GM12878 (cell line): ENCODE measurements at regions not wholly inside any gene's neighbourhood (a gene's known extent, or its start where the extent isn't known, plus 50 kb on each side); places are given as distances from the start of the nearest gene placed in this dataset.
"Not testable (repeated sequence)": the region's sequence is repeated elsewhere in the genome, so short reads cannot be mapped to it uniquely, and the experiment has no call there.

Source experiments
- ATAC-seq: fragments of 200-7000 bp; cut with Tn5 transposase; 3 replicates; pipeline ENCODE4 v1.9.1; 2020; ENCODE audit warnings: mild to moderate bottlenecking, moderate library complexity
- BruUV-seq: library from RNA; stranded (reverse); fragments of 400-500 nt; replicated peaks from 2 replicates; lab custom pipeline; 2021; lab: Mats Ljungman, UMichigan
- CTCF ChIA-PET: fragments of 300-600 bp; sonication (Branson Sonifier 250); formaldehyde crosslinking; extraction: SDS; loops from one replicate; lab custom pipeline; 2021; ENCODE audit warnings: inconsistent platforms; lab: Yijun Ruan, JAX
- POLR2A ChIA-PET: fragments of 350-600 bp; formaldehyde crosslinking; extraction: SDS; loops from one replicate; lab custom pipeline; 2021; ENCODE audit warnings: inconsistent platforms; lab: Charles Lee
- RAD21 ChIA-PET: fragments of 300-600 bp; sonication (Branson Sonifier 250); formaldehyde crosslinking; loops from one replicate; lab custom pipeline; 2023; ENCODE audit warnings: antibody characterized with exemption; ENCODE audit not compliant: unreplicated experiment; lab: Charles Lee
- SMC1A ChIA-PET: fragments of 300-600 bp; sonication (Branson Sonifier 250); formaldehyde crosslinking; loops from one replicate; lab custom pipeline; 2023; ENCODE audit not compliant: unreplicated experiment, uncharacterized antibody; lab: Charles Lee
- DNase-seq: peaks from one replicate; pipeline ENCODE4 v3.0.0-alpha.2; 2011; ENCODE audit warnings: low read depth, low spot score
- FAIRE-seq: peaks from 3 replicates; lab custom pipeline; 2011; peaks lifted over from hg19 to GRCh38; lab: Jason Lieb, UNC
- H2AFZ ChIP-seq: 2 replicates; pipeline ENCODE4 v1.6.0; 2011; ENCODE audit warnings: low read depth, low read length, control low read depth; ENCODE audit not compliant: control insufficient read depth
- H3K27ac ChIP-seq: 2 replicates; pipeline ENCODE4 v1.5.1; 2011; ENCODE audit warnings: control low read depth; ENCODE audit not compliant: control insufficient read depth, insufficient read depth
- H3K27me3 ChIP-seq, 2 experiments: replicated peaks in 1 of 2; 2 replicates each; pipeline versions ENCODE4 v1.6.0 to v1.6.1; 2011; ENCODE audit warnings: low read length in 1 of 2; ENCODE audit not compliant: control insufficient read depth in 2 of 2, insufficient read depth in 2 of 2
- H3K36me3 ChIP-seq, 2 experiments: 2 replicates each; pipeline ENCODE4 v1.5.1; 2011; ENCODE audit warnings: low read length in 1 of 2; ENCODE audit not compliant: control insufficient read depth in 2 of 2, insufficient read depth in 2 of 2
- H3K4me1 ChIP-seq: 2 replicates; pipeline ENCODE4 v1.6.1; 2011; ENCODE audit warnings: mild to moderate bottlenecking, low read length, moderate library complexity, mixed read lengths; ENCODE audit not compliant: control insufficient read depth, insufficient read depth
- H3K4me2 ChIP-seq: 2 replicates; pipeline ENCODE4 v1.6.0; 2011; ENCODE audit warnings: control low read depth; ENCODE audit not compliant: control insufficient read depth, insufficient read depth
- H3K4me3 ChIP-seq: fragments of 200-600 bp; sonication (generic); 2 replicates; pipeline ENCODE4 v1.5.1; 2016
- H3K79me2 ChIP-seq: 2 replicates; pipeline ENCODE4 v1.6.0; 2011; ENCODE audit warnings: low read length; ENCODE audit not compliant: control insufficient read depth, insufficient read depth
- H3K9ac ChIP-seq: 2 replicates; pipeline ENCODE4 v1.8.0; 2011; ENCODE audit warnings: low read length, control low read depth, mixed read lengths; ENCODE audit not compliant: control insufficient read depth, insufficient read depth
- H3K9me3 ChIP-seq: replicated peaks from 3 replicates; pipeline ENCODE4 v1.5.1; 2011; ENCODE audit warnings: mild to moderate bottlenecking, low read length; ENCODE audit not compliant: control insufficient read depth, insufficient read depth
- H4K20me1 ChIP-seq: 2 replicates; pipeline ENCODE4 v1.6.0; 2011; ENCODE audit not compliant: control insufficient read depth, insufficient read depth
- ATF2 ChIP-seq: IDR thresholded peaks from 2 replicates; pipeline ENCODE4 v1.6.1; 2012; ENCODE audit warnings: low read length, inconsistent platforms
- CHD1 ChIP-seq: IDR thresholded peaks from 2 replicates; pipeline ENCODE4 v1.6.1; 2012; ENCODE audit warnings: low read depth, low read length, improper control_type of control experiment
- ESRRA ChIP-seq: IDR thresholded peaks from 2 replicates; pipeline ENCODE4 v1.6.1; 2012; ENCODE audit warnings: mild to moderate bottlenecking, low read length, improper control_type of control experiment
- FOXM1 ChIP-seq: IDR thresholded peaks from 2 replicates; pipeline ENCODE4 v1.6.1; 2012; ENCODE audit warnings: low read depth, mild to moderate bottlenecking, inconsistent platforms, low read length, moderate library complexity
- HSF1 ChIP-seq: fragments of 150-350 bp; IDR thresholded peaks from 2 replicates; pipeline ENCODE4 v1.6.1; 2014; ENCODE audit warnings: mild to moderate bottlenecking, low read depth, low read length
- IRF3 ChIP-seq: fragments of 450-650 bp; IDR thresholded peaks from 2 replicates; pipeline ENCODE4 v1.6.1; 2014; ENCODE audit warnings: mild to moderate bottlenecking
- JUND ChIP-seq: IDR thresholded peaks from 2 replicates; pipeline ENCODE4 v1.6.1; 2012; ENCODE audit warnings: low read depth, mild to moderate bottlenecking, low read length, improper control_type of control experiment, moderate library complexity
- RELA ChIP-seq: fragments of 450-650 bp; IDR thresholded peaks from 2 replicates; pipeline ENCODE4 v1.8.0; 2014; ENCODE audit warnings: borderline replicate concordance; ENCODE audit not compliant: partially characterized antibody
- SMAD1 ChIP-seq: fragments of 450-650 bp; IDR thresholded peaks from 2 replicates; pipeline ENCODE4 v1.6.1; 2018; ENCODE audit warnings: mild to moderate bottlenecking, low read depth; ENCODE audit not compliant: partially characterized antibody
- ZBTB33 ChIP-seq: fragments of 450-650 bp; IDR thresholded peaks from 2 replicates; pipeline ENCODE4 v1.6.1; 2017; ENCODE audit warnings: mild to moderate bottlenecking
- ZNF274 ChIP-seq: IDR thresholded peaks from one replicate; pipeline ENCODE4 v1.8.0; 2011; ENCODE audit not compliant: insufficient read length, insufficient read depth
- WGBS: methylation state at CpG from one replicate; pipeline ENCODE4 v1.1.6; 2016; ENCODE audit warnings: low lambda C conversion rate; ENCODE audit not compliant: insufficient replicate concordance, insufficient coverage; ENCODE audit errors: missing lambda C conversion rate; 5-methylcytosine and 5-hydroxymethylcytosine counted together
- in situ Hi-C: fragments of 300-500 bp; cut with MboI; formaldehyde crosslinking; loops from 9 replicates; pipeline ENCODE4 v1.14.3; 2018; ENCODE audit warnings: mixed read lengths
- intact Hi-C: fragments of 100-400 bp; cut with micrococcal nuclease; formaldehyde crosslinking; loops from one replicate; pipeline ENCODE4 v1.14.2; 2022; ENCODE audit not compliant: unreplicated experiment

- H3K4me2 ChIP-seq, H3K9me3 ChIP-seq, RAD21 ChIA-PET, DNase-seq, H3K4me3 ChIP-seq, intact Hi-C loops, H3K27ac ChIP-seq, H3K27me3 ChIP-seq, H2AFZ ChIP-seq, FAIRE-seq, BruUV-seq, H3K9ac ChIP-seq, H4K20me1 ChIP-seq, POLR2A ChIA-PET, H3K79me2 ChIP-seq, H3K36me3 ChIP-seq, in situ Hi-C loops, ATAC-seq: not testable (repeated sequence)
- ChIA-PET CTCF (interaction anchor here (1.2 kb wide), 1 partner anchor 9 kb away, joined by 4 read pairs; no protein-coding TSS in a partner anchor), SMC1A (interaction anchor here (0.6 to 4.6 kb wide), 2 partner anchors 13 to 38 kb away, joined by 3 to 26 read pairs; no protein-coding TSS in a partner anchor)
- TF ChIP-seq ZBTB33, result 0 out of 2 replicates have a peak, but pooled peaks have one; percentile 71
- 77% methylated on average over 4 of the region's 4 CpGs for WGBS
- H3K4me1 ChIP-seq, result peaks cover 19% of the 10 kb centered on the region
Measured at GRCh38 chr6:11880156-11880555, 101.6 kb upstream of the ADTRP start.

- no peak overlapping the region for H3K4me2 ChIP-seq
- H3K9me3 ChIP-seq, result peaks cover 3% of the 10 kb centered on the region; the same call in 2 of the 3 replicates
- BruUV-seq, result no TSS peak
- SMC1A ChIA-PET, result interaction anchor here (0.7 to 5.1 kb wide), 20 partner anchors 10 to 354 kb away, joined by 3 to 44 read pairs (median 4); no protein-coding TSS in a partner anchor
- POLR2A ChIA-PET, result interaction anchor here (1.2 kb wide), 1 partner anchor 92 kb away, joined by 3 read pairs; no protein-coding TSS in a partner anchor
- DNase-seq (no peak), ATAC-seq (no peak), FAIRE-seq (no peak)
- no peaks in the 10 kb centered on the region for H3K27me3 ChIP-seq
- peaks cover 19% of the 10 kb centered on the region for H3K4me1 ChIP-seq
- H2AFZ ChIP-seq, result no peak overlapping the region
- no peak overlapping the region for H3K9ac ChIP-seq
- 98% methylated on average over 3 of the region's 3 CpGs for WGBS
- H3K79me2 ChIP-seq, result no peaks in the 10 kb centered on the region
- H3K4me3 ChIP-seq, result no peak overlapping the region
- in situ Hi-C loops, result no loop called here
- H3K27ac ChIP-seq, result no peak overlapping the region; the same call in 1 of the 2 replicates
- H3K36me3 ChIP-seq, result no peaks in the 10 kb centered on the region
- intact Hi-C loops, result no loop called here
- RAD21 ChIA-PET, result interaction anchor here (0.6 to 3.2 kb wide), 13 partner anchors 9 to 469 kb away, joined by 3 to 18 read pairs (median 4); partner anchors contain the start of gene EDN1
- CTCF ChIA-PET, result interaction anchor here (0.6 to 1.3 kb wide), 6 partner anchors 13 to 728 kb away, joined by 3 to 4 read pairs (median 3); no protein-coding TSS in a partner anchor
- H4K20me1 ChIP-seq, result no peaks in the 10 kb centered on the region
- no peak for TF ChIP-seq IRF3
- TF ChIP-seq HSF1, result no peak
- TF ChIP-seq JUND, result no peak
- no peak for TF ChIP-seq ATF2
- TF ChIP-seq SMAD1, result no peak
- no peak for TF ChIP-seq ESRRA
- TF ChIP-seq RELA, result no peak
- no peak for TF ChIP-seq ZNF274
- TF ChIP-seq FOXM1, result no peak
- no peak for TF ChIP-seq CHD1
Measured at GRCh38 chr6:11878735-11879134, 100.1 kb upstream of the ADTRP start.
